Heart left ventricle (tissue), 13 donors: ENCODE measurements at regions not wholly inside any gene's neighbourhood (a gene's known extent, or its start where the extent isn't known, plus 50 kb on each side); places are given as distances from the start of the nearest gene placed in this dataset.

ENCODE experiments used
- POLR2A ChIP-seq, 2 donors: fragments of 450-650 bp; IDR thresholded peaks; one replicate each; pipeline ENCODE4 v1.6.1; 2017; ENCODE audit warnings: antibody characterized with exemption in 2 of 2, mild to moderate bottlenecking in 2 of 2, moderate library complexity in 2 of 2
- TF ChIP-seq, protein P1 (sequence below), 12 donors: fragments of 200-600 bp; sonication (generic) in 4 of 12; IDR thresholded peaks; one replicate each; pipeline versions ENCODE4 v1.5.0 to v1.8.0; 2018 to 2022; ENCODE audit warnings: antibody characterized with exemption in 12 of 12, mild to moderate bottlenecking in 5 of 12
- donor health status: ischemic (EF 13 %, LVEDD 7.1; RV severe dilation, severe dysfunction).
- donor health status: DM: no; HTN: yes; CAD: no.
- donor health status: DM: no; HTN: no; CAD: no.
- donor health status: ischemic (EF 25% LVEDD 6.9; RV normal size, moderate dysfunction).
- donor health status: ischemic (EF 25% LVEDD 5.7; RV mildly dilated, moderate dysfunction).
- donor health status: ischemic (EF 35%, LVEDD 5.7; RV mildly dilated, moderate dysfunction).
- donor health status: nonischemic (EF 11% LVEDD 7.7; RV severe dilation, severe dysfunction).
- donor health status: DM: yes; HTN: yes; CAD: no.
- donor health status: PGD.
- donor health status: ischemic (EF 29% LVEDD 5.4; RV normal size, mild dysfunction).
- donor health status: nonischemic (EF 23%, LVEDD 6.1; RV moderate dilation, normal function).

DNA sequence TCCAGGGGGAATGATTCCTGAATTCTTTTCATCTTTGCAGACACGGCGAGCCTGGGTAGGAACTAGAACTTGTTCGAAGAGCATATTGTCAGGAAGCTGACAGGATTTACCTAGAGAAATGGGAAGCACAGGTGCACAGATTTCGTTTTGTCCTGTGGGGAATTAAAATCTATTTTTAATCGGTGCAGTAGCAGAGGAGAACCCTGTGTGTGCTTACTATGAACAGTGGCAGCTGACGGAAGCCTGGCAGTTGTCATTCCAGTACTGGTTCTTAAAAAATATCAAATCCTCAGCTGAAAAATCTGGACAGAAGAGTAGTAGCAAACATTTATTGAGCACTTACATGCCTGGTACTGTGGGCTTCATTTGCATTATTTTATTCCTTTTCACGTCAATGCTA lies 609.0 kb downstream of the QKI start:
- TF ChIP-seq, protein P1, sequence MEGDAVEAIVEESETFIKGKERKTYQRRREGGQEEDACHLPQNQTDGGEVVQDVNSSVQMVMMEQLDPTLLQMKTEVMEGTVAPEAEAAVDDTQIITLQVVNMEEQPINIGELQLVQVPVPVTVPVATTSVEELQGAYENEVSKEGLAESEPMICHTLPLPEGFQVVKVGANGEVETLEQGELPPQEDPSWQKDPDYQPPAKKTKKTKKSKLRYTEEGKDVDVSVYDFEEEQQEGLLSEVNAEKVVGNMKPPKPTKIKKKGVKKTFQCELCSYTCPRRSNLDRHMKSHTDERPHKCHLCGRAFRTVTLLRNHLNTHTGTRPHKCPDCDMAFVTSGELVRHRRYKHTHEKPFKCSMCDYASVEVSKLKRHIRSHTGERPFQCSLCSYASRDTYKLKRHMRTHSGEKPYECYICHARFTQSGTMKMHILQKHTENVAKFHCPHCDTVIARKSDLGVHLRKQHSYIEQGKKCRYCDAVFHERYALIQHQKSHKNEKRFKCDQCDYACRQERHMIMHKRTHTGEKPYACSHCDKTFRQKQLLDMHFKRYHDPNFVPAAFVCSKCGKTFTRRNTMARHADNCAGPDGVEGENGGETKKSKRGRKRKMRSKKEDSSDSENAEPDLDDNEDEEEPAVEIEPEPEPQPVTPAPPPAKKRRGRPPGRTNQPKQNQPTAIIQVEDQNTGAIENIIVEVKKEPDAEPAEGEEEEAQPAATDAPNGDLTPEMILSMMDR (IDR thresholded peaks at IDR 0.05) = no peak
- TF ChIP-seq POLR2A (IDR thresholded peaks at IDR 0.05) = no peak
